GM12873 (cell line): ENCODE measurements at regions not wholly inside any gene's neighbourhood (a gene's known extent, or its start where the extent isn't known, plus 50 kb on each side); places are given as distances from the start of the nearest gene placed in this dataset.

Source experiments
- TF ChIP-seq, protein P1 (sequence below): IDR thresholded peaks from 2 replicates; pipeline ENCODE4 v1.5.1; 2012; ENCODE audit warnings: low read depth, mild to moderate bottlenecking, moderate library complexity, low read length, control low read depth; ENCODE audit not compliant: insufficient read depth; ENCODE audit errors: missing control alignments

DNA sequence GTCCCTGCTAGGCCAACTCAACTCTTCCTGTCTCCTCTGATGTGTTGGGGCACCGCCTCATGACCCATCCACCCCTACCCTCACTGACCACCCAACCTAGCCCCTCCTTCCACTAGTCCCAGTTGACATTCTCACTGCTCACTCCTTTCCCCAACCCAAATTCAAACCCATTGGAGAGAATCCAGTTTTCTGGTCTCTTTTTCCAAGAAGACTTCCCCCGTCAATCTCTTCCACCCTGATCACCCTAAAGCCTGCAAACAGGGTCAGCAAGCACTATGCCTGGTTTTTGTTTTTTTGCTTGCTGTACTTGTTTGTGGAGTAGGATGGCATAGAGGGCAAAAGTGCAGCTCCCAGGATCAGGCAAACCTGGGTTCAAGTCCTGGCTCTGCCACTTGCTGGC lies 176.6 kb upstream of the PPP2R3A start:
- TF ChIP-seq, protein P1, sequence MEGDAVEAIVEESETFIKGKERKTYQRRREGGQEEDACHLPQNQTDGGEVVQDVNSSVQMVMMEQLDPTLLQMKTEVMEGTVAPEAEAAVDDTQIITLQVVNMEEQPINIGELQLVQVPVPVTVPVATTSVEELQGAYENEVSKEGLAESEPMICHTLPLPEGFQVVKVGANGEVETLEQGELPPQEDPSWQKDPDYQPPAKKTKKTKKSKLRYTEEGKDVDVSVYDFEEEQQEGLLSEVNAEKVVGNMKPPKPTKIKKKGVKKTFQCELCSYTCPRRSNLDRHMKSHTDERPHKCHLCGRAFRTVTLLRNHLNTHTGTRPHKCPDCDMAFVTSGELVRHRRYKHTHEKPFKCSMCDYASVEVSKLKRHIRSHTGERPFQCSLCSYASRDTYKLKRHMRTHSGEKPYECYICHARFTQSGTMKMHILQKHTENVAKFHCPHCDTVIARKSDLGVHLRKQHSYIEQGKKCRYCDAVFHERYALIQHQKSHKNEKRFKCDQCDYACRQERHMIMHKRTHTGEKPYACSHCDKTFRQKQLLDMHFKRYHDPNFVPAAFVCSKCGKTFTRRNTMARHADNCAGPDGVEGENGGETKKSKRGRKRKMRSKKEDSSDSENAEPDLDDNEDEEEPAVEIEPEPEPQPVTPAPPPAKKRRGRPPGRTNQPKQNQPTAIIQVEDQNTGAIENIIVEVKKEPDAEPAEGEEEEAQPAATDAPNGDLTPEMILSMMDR, result no peak

DNA sequence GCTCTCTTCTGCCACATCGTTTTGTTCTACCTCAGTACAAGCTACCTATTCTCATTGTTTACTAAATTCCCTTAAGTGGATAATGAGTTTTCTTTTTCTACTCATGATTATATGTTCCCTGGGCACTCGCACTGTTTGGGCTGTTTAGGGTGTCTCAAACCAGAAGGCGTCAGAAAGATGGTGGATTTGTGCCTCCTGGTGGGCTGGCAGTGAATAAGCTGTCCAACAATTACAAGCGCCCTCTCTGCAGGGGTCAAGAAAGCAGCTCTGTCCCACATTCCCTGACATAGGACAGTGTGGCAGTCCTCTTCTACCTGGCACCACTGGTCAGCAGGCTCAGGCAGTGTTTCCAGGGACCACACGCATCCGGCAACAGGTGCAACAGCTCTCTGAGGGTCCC lies 173.4 kb upstream of the PPP2R3A start:
- TF ChIP-seq, protein P1, result peak; percentile 13

DNA sequence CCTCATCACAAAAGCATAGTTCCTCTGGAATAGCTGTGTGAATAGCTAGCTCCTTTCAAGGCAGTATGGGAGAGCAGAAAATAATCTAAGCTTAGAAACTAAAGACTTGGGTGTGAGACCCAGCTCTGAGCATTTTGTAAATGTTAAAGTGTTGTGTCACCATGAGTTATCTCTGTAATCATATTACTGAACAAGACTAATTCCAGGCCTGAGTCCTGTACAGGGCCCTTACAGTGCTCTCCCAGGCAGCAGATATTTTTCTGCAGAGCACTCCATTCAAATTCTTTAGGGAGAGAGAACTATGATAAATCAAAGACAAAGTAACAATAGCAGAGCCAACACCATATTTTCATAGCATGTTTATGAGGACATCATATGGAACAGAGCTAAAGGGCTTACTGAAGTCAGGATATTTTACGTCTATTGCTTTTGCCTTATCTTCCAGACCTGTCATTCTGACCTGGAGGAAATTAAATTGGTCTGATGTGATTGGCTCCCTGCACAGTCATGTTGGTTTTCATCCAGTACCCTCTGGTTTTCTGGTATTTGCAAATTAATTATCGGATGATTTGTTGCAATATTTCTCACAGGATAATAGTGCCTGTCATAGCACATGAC lies 172.6 kb upstream of the PPP2R3A start:
- TF ChIP-seq, protein P1, result no peak

DNA sequence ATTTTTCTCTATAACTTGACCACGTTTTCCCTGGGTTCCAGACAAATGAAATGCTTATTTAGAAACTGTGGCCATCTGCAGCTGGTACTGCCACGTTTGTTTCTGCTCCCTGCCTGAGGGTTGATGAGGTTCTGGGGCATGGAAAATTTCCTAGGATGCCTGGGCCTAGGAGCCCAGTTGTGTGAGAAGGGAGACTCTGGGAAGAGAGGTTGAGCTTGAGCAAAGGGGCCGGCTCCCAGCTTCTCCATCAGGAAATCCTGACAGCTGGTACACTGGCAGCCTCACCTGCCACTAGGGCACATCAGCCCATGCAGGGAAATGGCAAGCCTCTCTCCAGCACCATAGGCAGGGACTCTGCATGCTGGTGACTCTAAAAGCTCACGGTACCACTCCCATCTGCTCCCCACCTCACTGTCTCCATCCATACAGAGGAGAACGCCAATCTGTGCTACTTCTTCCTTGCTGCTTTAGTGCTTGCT lies 165.4 kb upstream of the PPP2R3A start:
- TF ChIP-seq, protein P1, result no peak

DNA sequence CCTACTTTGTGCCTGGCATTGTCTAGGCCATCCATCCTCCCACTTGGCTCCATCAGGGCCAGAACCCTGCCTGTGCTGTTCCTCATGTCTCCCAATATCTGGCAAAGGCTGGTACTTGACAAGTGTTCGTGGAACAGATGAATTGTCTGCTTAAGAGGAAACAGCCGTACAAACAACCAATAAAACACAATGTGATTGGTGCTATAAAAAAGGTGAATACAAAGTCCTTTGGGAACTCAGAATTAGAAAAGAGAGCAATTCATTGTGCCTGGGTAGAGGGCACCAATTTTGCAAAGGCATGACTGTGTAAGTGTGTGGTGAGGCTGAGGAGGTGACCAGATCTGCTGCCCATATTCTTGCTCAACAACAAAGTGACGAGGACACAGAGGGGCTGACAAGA lies 164.5 kb upstream of the PPP2R3A start:
- TF ChIP-seq, protein P1, result no peak

DNA sequence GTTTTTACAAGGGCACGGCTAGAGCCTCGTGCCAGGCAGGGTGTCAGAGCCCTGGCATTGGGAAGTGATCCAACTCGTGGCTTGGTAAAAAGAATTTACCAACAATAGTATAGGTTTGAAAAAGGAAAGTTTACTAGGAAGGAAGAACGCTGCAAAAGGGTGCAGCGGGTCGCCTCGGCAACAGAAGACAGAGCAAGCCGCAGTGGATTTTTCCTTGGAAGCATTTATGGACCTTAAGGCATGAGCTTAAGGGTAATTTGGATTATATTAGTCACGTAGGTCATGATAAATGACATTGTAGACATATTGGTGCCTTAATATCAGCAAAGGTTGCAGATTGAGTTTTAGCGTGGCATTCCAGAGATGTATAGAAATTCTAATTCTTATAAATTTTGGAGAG lies 163.4 kb upstream of the PPP2R3A start:
- TF ChIP-seq, protein P1, result no peak

DNA sequence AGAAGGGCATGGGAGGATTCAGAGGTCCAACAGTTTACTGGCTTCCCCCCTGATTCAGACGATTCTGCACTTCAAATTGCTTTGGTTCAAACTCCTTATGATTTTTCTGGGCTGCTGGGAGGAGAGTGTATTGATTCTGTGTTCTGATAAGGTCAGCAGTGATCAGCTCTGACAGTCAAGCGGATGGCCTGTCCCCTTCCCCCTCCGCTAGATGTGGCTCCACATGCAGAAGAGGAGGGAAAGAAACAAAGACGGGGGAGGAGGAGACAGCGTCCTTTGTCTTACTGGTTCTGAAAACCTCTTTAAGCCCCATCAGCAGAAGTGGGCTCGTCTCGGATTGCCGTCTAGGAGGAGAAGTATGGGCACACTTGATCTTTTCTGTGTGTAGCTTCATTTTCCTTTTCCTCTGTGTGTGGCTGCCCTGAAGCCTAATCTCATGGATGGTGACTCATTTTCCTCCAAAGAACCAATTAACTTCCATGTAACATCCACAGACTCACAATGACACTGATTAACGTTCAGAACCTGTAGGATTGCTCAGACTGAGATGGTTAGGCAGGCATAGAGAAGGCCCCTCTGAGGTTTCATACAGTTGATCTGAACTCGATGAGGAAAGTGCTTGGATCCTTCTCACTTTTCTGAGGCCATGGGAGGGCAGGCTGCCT lies 162.4 kb upstream of the PPP2R3A start:
- TF ChIP-seq, protein P1, result no peak
